ENCODE measurements at regions not wholly inside any gene's neighbourhood (a gene's known extent, or its start where the extent isn't known, plus 50 kb on each side); places are given as distances from the start of the nearest gene placed in this dataset.

- Histone ChIP-seq H3K27me3 (ENCODE audit: insufficient read depth, low read length, poor library complexity) (peaks cover 5% of the 10 kb centered on the region), H3K4me1 (ENCODE audit: insufficient read depth, low read length) (no peaks in the 10 kb centered on the region), H3K4me2 (ENCODE audit: insufficient read depth, low read length) (no peak overlapping the region), H2AFZ (ENCODE audit: low read depth, low read length) (no peak overlapping the region), H3K79me2 (ENCODE audit: insufficient read depth, low read length) (no peaks in the 10 kb centered on the region), H3K9me3 (ENCODE audit: insufficient read depth, low read length, severe bottlenecking) (no peaks in the 10 kb centered on the region), H3K9ac (ENCODE audit: low read depth, low read length) (no peak overlapping the region), H4K20me1 (ENCODE audit: insufficient read depth, low read length) (no peaks in the 10 kb centered on the region), H3K27ac (ENCODE audit: low read length) (no peak overlapping the region), H3K36me3 (ENCODE audit: insufficient read depth, low read length) (no peaks in the 10 kb centered on the region), H3K4me3 (ENCODE audit: low read depth in 1 of 2, low read length in 2 of 2) (no peak overlapping the region)
- DNase-seq (no peak), ATAC-seq (ENCODE audit: insufficient read depth, low read depth) (no peak)
- TF ChIP-seq CTCF (IDR thresholded peaks at IDR 0.05; ENCODE audit: borderline replicate concordance, extremely low read depth, low read length, poor library complexity, severe bottlenecking) (no peak), EZH2 (IDR thresholded peaks at IDR 0.05; ENCODE audit: borderline replicate concordance, low read depth, low read length, severe bottlenecking) (no peak)
Measured at GRCh38 chr10:123512901-123513775, 153.0 kb upstream of the GPR26 start.

GRCh38 chr10:123513870-123514269 lies 152.3 kb upstream of the GPR26 start:
- DNase-seq: no peak
- H3K4me3 ChIP-seq (ENCODE audit: low read depth in 1 of 2, low read length in 2 of 2): no peak overlapping the region
- H3K36me3 ChIP-seq (ENCODE audit: insufficient read depth, low read length): no peaks in the 10 kb centered on the region
- H2AFZ ChIP-seq (ENCODE audit: low read depth, low read length): no peak overlapping the region
- no peak for ATAC-seq (ENCODE audit: insufficient read depth, low read depth)
- no peaks in the 10 kb centered on the region for H3K4me1 ChIP-seq (ENCODE audit: insufficient read depth, low read length)
- TF ChIP-seq EZH2 (IDR thresholded peaks at IDR 0.05; ENCODE audit: borderline replicate concordance, low read depth, low read length, severe bottlenecking) (no peak), CTCF (IDR thresholded peaks at IDR 0.05; ENCODE audit: borderline replicate concordance, extremely low read depth, low read length, poor library complexity, severe bottlenecking) (no peak)
- H3K9me3 ChIP-seq (ENCODE audit: insufficient read depth, low read length, severe bottlenecking): no peaks in the 10 kb centered on the region
- no peak overlapping the region for H3K4me2 ChIP-seq (ENCODE audit: insufficient read depth, low read length)
- no peaks in the 10 kb centered on the region for H3K79me2 ChIP-seq (ENCODE audit: insufficient read depth, low read length)
- no peaks in the 10 kb centered on the region for H4K20me1 ChIP-seq (ENCODE audit: insufficient read depth, low read length)
- no peak overlapping the region for H3K27ac ChIP-seq (ENCODE audit: low read length)
- H3K27me3 ChIP-seq (ENCODE audit: insufficient read depth, low read length, poor library complexity): peaks cover 5% of the 10 kb centered on the region
- H3K9ac ChIP-seq (ENCODE audit: low read depth, low read length): no peak overlapping the region

GRCh38 chr10:123514996-123515395 lies 151.2 kb upstream of the GPR26 start:
- no peaks in the 10 kb centered on the region for H4K20me1 ChIP-seq (ENCODE audit: insufficient read depth, low read length)
- H3K79me2 ChIP-seq (ENCODE audit: insufficient read depth, low read length): no peaks in the 10 kb centered on the region
- no peaks in the 10 kb centered on the region for H3K4me1 ChIP-seq (ENCODE audit: insufficient read depth, low read length)
- no peaks in the 10 kb centered on the region for H3K9me3 ChIP-seq (ENCODE audit: insufficient read depth, low read length, severe bottlenecking)
- H3K4me3 ChIP-seq (ENCODE audit: low read depth in 1 of 2, low read length in 2 of 2): no peak overlapping the region
- H3K27ac ChIP-seq (ENCODE audit: low read length): no peak overlapping the region
- H3K9ac ChIP-seq (ENCODE audit: low read depth, low read length): no peak overlapping the region
- TF ChIP-seq EZH2 (IDR thresholded peaks at IDR 0.05; ENCODE audit: borderline replicate concordance, low read depth, low read length, severe bottlenecking): no peak
- TF ChIP-seq CTCF (IDR thresholded peaks at IDR 0.05; ENCODE audit: borderline replicate concordance, extremely low read depth, low read length, poor library complexity, severe bottlenecking): no peak
- no peak for DNase-seq
- H3K36me3 ChIP-seq (ENCODE audit: insufficient read depth, low read length): no peaks in the 10 kb centered on the region
- H3K27me3 ChIP-seq (ENCODE audit: insufficient read depth, low read length, poor library complexity): no peaks in the 10 kb centered on the region
- H3K4me2 ChIP-seq (ENCODE audit: insufficient read depth, low read length): no peak overlapping the region
- ATAC-seq (ENCODE audit: insufficient read depth, low read depth): no peak
- H2AFZ ChIP-seq (ENCODE audit: low read depth, low read length): no peak overlapping the region

Measured in DND-41 (cell line).